ENCODE measurements at regions not wholly inside any gene's neighbourhood (a gene's known extent, or its start where the extent isn't known, plus 50 kb on each side); places are given as distances from the start of the nearest gene placed in this dataset.
"Not testable (repeated sequence)": the region's sequence is repeated elsewhere in the genome, so short reads cannot be mapped to it uniquely, and the experiment has no call there.

DNA sequence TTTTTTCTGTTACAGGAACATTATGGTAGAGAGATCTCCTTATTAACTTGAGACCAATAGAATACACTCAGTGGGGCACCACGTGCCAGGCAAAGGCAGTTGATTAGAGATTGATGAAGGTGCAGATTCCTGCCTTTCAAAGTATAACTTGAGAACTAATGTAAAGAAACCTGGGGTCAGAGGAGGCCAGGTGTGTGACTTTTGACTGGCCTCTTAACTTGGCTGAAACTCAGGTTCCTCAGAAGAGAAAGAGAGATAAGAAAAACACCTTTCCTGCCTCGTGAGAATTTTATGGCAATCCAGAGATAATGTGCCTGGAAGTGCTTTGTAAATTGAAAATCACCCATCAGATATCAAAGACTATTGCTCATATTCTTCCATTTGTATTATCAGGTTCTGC lies 110.7 kb upstream of the GZMB start:
- DNase-seq (ENCODE audit: low read depth in 3 of 3) = no peak

DNA sequence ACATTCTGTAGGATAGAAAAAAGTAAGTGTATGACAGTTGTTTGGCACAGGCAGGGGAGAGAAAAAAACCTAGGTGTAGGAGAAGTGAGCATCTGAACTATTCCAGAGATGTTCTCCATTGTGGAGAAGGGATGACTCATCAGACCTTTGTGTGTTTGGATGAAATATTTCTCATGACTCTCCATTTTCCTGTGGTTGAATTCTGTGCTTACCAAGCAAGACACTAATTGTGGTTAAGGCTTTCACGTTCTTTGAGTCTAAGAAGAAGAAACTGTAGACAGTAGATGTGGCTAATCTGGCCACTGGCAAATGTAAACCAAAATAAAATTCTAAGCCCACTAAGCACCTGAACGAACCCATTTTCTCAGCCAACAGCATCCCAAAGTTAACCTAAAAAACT lies 107.9 kb upstream of the GZMB start:
- no peak for DNase-seq (ENCODE audit: low read depth in 3 of 3)

DNA sequence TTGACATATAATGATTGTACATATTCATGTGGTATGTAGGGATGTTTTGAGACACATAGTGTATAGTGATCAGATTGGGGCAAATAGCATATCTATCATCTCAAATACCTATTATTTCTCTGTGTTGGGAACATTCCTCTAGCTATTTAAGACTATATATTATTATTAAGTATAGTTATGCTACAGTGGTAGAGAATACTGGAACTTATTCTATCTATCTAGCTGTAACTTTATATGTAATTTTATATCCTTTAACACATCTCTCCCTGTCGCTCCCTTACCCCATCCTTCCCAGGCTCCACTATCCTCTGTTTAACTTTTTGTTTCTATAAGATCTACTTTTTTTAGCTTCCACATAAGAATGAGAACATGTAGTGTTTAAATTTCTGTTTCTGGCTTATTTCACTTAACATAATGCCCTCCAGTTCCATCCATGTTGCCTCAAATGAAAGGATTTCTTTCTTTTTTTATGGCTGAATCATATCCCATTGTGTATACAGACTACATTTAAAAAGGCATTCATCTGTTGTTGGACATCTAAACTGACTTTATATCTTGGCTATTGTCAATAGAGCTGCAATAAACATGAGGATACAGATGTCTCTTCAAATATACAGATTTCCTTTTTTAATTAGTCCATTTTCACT lies 102.1 kb upstream of the GZMB start:
- DNase-seq (ENCODE audit: low read depth in 3 of 3) = no peak

DNA sequence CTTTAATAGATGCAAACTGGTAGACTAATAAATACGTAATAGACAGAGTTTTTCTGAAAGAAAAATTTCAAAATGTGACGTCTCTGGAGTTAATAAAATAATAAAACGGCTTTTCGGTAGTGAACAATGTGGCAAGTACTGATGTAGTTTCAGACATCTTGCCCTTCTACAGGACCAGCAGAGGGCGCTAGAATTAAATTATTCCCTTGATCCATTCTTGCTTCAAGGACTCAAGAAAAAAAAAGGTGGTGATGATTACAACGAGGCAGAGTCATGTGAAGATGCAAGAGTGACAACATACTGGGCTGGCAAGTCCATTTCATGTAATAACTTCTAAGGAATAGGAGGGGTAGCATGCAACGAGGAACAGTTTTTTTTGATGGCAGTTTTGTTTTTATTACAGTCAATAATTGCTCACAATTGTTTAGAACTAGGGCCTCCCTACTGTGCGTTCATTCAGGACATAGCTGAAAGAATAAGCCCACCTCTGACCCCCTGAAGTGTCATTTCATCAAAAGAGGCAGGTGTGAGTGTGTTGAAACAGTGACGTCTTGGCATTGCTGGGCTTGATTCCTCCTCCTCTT lies 101.0 kb upstream of the GZMB start:
- no peak for DNase-seq (ENCODE audit: low read depth in 3 of 3)

DNA sequence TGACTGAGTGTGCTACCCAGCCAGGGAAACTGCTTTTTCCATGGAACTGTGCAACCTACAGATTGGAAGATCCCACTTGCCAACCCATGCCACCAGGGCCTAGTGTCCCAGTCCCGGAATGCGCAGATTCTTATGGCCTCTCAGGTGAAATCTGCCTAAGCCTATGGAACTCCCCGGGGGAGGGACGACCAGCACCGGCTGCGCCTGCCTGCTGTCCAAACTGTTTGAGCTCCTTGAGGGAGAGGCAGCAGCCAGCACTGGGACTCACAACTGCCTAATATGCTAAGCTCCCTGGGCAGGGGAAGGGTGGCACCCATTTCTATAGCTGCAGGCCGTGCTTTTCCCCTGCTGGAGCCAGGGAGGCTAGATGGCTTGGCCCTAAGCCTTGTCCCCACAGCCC lies 92.5 kb upstream of the GZMB start:
- no peak for DNase-seq (ENCODE audit: low read depth in 3 of 3)

DNA sequence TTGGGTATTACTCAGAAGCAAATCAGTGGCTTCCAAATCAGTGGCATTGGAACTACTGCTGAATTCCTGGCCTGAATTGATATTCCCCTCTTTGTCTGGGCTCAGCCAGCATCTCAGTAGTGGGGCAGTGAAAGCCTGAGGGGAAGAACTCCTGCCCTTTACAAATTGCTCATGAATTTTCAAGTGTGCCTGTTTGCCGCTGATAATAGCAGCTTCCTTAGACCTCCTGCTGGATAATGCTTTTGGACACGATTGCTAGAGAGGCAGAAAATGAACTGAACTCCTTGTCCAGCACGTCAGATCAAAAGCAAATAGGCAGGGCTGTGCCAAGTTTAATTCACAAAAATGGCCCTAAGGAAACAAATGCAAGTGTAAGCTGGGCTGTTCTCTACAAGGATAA lies 91.3 kb upstream of the GZMB start:
- DNase-seq (ENCODE audit: low read depth in 3 of 3) = no peak

DNA sequence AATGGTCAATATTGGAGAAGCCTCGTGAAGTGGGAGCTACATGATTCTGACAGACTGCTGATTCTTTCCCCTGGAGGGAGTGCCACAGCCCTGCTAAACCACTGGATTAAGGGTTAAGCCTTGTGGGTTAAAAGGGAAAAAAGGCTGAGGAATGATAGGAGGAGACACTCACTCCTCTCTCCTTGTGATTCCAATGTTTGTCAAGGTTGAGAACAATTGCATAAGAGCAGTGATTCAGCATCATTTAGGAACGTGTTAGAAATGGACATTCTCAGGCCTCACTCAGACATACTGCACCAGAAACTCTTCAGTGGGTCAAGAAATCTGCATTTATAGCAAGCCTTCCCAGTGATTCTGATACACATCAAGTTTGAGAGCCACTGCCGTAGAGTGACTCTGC lies 87.8 kb upstream of the GZMB start:
- DNase-seq (ENCODE audit: low read depth in 3 of 3) = no peak

DNA sequence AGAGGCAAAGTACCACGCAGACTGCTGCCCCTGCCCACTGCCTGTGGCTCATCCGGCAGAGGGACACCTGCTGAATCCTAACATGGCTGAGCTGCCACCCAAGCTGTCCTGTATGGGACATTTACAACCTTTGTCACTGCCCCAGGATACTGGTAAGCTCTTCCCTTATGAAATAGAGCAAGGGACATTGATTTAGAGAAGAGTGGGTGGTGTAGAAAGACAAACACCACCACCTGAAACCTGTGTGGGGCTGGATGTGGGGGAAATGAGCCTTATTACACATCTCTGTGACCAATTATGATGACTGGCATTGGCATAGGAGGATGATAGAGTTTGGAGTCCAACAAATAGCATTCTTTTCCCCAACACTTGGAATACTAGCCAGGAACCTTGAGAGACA lies 81.2 kb upstream of the GZMB start:
- no peak for DNase-seq (ENCODE audit: low read depth in 3 of 3)

DNA sequence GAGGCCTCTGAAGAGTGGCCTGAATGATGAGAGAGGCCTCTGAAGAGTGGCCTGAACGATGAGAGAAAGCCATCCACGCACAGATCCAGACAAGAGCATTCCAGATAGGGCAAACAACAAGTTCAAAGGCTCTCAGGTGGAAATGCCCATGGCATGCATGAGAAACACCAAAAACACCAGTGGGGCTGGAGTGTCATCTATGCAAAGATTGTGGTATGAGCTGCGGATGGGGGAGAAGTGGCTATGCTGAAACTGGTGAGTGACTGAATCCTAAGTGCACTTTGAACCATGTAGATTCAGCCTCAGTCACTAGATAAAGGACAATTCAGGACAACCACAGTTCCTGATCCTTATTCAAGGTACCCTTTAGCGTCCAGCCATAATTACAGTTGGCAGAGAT lies 79.4 kb upstream of the GZMB start:
- DNase-seq (ENCODE audit: low read depth in 3 of 3) = no peak

DNA sequence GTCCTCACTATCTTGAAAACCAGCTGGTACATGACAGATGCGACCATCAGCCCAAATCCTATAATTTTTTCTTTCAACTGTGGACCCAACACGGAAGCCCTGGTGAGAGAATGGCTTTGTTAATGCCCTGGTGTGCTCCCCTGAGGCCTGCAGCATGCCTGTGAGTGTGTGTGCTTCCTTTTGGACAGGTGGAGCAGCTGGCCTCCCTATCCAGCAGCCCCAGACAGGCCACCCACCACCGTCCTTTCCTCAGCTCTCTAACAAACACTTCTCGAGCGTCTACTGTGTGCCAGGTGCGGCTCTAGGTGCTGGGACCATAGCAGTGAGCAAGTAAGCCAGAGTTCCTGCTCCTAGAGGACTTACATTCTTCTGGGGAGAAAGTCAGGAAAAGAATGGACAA lies 78.9 kb upstream of the GZMB start:
- DNase-seq (ENCODE audit: low read depth in 3 of 3) = no peak

DNA sequence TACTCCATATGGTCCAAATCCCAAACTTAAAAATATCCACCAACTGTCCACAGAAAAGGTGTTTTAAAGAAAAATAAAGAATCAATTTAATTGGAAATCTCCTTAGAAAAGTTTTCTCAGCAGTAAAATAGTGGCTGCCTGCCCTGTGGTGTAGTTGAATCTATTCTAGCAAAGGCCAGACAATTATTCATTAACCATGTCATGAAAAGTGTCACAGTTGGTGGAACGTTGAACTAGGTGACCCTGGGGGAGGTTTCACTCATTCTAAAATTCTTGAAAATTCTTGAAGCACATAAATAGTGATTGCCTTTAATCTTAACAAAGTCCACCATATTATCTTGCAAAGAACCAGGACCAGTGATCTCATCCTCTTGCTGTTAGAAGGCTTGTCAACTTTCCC lies 78.4 kb upstream of the GZMB start:
- no peak for DNase-seq (ENCODE audit: low read depth in 3 of 3)

DNA sequence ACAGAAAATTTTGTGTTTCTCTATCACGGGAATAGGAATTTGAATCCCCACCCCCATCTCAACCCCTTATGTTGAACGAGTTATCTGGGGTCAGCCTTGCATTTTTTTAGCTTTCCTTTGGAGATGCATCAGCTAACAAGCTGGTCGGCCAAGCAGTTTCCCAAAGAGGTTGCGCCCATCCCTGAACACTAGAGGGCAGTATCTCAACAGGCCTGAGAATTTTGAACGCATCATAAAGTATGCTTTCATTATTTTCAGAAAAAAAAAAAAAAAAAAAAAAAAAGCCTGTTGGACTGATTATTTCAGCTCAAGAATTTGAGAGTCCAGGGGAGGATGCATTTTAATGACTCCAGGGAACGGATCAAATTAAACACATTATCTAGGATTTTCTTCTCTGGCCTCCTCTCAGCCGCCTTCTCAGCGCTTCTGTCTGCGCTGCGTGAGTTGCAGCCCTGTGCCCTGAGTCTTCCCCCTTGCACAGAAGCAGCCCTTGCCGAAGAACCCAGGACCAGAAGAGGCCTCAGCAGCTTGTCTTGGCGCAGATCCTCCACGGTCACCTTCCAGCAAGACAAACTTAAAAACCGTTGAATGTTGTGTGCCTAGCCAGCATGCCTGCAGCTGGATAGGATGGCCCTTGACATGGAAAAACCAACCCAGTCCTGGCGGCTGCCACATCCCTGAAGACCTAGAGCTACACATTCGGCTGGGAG lies 76.6 kb upstream of the GZMB start:
- peak in 2 of 3 experiments; percentile 18 to 28 for DNase-seq (ENCODE audit: low read depth in 3 of 3)

DNA sequence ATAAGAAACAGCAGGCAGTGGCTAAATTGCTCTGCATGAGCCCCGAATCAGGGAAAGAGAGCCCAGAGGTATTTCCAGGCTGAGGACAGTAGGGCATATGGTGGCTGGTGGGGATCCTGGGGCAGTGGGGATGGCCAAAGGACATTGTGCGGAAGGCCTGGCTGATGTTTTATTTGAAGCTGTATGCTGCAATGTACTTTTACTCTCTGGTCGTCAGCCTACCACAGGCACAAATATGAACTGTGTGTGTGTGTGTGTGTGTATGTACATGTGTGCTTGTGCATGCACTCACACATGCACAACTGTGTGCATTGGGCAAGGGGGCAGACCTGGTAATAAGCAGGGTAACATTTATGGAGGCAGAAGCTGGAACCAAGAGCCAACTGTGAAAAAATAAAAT lies 74.7 kb upstream of the GZMB start:
- DNase-seq (ENCODE audit: low read depth in 3 of 3) = no peak

DNA sequence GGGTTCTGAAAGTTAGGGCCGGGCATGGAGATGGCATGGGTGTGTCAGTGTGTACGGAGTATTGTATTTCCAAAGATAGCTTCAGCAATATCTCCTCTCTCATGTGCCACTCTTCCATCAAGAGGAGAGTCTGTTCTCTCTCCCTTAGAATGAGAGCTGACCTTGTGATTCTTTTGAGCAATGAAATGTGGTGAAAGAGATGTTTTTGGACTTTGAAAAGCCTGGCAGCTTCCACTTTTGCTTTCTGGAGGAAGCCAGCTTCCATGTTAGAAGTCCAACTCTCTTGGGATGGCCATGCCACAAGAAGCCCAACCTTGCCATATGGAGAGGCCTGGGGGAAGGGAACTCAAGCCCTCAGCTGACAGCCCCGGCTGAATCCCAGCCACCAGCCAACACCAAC lies 72.4 kb upstream of the GZMB start:
- DNase-seq (ENCODE audit: low read depth in 3 of 3) = no peak

DNA sequence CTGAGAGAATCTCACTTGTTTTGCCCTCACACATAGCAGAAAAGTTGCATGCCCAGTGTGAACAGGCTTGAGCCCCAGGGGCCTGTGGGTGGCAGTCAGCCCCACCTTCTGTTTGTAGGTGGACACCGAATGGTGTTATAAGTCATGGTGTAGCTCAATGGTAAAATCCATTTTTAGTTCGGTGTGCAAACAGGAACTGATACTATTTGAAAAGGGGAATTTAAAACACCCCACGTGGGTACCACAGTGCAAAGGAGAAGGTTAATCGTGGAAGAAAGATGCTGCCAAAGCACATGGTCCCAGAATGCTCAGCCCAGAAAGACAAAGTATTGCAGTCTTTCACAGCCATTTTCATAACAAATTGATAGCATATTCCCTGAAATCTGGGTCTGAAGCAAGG lies 71.8 kb upstream of the GZMB start:
- no peak for DNase-seq (ENCODE audit: low read depth in 3 of 3)

DNA sequence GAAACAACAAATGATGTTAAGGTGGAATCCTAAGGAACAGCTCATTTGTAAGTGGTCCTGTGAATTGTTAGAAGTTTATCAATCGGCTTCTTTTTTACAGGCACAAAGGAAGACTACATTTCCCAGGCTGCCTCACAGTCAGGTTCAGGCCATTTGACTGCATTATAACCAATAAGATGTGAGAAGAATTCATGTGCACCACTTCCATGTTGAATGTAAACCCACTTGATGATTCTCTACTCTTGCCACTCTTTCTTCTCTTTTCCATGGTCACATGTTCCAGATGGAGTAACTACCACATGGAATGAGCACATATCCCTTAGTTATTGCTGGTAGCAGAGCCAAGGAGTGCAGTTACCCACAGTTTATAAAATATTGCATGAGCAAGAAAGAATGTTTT lies 67.1 kb upstream of the GZMB start:
- DNase-seq (ENCODE audit: low read depth in 3 of 3) = no peak

DNA sequence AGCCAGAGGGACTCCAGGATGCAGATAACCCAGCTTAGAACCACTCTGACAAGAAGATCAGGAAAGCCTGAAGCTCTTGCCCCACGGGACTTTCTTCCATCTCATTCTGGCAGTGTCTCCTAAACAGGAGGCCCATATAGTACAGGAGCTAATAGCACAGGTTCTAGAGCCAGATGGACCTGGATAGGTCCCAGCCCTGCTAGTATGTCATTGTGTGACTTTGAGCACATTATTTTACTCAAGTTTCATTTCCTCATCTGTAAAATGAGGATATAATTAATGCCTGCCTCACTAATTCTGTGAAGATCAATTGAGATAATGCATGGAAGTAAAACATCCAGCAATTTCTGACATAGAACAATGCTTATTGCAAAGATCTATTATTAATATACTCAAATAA lies 66.5 kb upstream of the GZMB start:
- no peak for DNase-seq (ENCODE audit: low read depth in 3 of 3)

DNA sequence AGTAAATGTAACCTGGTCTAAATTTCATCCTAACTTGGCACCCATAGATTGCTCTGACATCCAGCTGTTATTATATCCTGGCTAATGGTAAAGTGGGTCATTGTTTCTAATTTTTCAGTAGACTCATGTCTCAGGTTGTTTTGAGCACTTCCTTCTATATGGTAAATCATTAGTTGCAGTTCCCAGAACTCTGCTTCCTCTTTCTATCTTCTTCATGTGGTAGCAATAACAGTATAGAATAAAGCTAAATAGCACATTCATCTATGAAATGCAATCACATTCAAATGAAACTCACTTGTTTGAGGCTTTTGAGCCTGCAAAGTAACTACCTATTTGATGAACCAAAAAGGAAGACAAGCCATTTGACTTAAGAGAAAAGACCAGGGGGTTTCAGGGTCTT lies 65.1 kb upstream of the GZMB start:
- no peak for DNase-seq (ENCODE audit: low read depth in 3 of 3)

DNA sequence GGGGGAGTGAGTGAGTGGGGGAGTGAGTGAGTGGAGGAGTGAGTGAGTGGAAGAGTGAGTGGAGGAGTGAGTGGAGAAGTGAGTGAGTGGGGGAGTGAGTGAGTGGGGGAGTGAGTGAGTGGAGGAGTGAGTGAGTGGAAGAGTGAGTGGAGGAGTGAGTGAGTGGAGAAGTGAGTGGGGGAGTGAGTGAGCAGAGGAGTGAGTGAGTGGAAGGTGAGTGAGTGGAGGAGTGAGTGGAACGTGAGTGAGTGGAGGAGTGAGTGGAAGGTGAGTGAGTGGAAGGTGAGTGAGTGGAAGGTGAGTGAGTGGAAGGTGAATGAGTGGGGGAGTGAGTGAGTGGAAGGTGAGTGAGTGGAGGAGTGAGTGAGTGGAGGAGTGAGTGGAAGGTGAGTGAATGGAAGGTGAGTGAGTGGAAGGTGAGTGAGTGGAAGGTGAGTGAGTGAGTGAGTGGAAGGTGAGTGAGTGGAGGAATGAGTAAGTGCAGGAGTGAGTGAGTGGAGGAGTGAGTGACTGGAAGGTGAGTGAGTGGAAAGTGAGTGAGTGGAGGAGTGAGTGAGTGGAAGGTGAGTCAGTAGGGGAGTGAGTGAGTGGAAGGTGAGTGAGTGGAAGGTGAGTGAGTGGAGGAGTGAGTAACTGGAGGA lies 62.4 kb upstream of the GZMB start:
- not testable (repeated sequence) for DNase-seq (ENCODE audit: low read depth in 3 of 3)

DNA sequence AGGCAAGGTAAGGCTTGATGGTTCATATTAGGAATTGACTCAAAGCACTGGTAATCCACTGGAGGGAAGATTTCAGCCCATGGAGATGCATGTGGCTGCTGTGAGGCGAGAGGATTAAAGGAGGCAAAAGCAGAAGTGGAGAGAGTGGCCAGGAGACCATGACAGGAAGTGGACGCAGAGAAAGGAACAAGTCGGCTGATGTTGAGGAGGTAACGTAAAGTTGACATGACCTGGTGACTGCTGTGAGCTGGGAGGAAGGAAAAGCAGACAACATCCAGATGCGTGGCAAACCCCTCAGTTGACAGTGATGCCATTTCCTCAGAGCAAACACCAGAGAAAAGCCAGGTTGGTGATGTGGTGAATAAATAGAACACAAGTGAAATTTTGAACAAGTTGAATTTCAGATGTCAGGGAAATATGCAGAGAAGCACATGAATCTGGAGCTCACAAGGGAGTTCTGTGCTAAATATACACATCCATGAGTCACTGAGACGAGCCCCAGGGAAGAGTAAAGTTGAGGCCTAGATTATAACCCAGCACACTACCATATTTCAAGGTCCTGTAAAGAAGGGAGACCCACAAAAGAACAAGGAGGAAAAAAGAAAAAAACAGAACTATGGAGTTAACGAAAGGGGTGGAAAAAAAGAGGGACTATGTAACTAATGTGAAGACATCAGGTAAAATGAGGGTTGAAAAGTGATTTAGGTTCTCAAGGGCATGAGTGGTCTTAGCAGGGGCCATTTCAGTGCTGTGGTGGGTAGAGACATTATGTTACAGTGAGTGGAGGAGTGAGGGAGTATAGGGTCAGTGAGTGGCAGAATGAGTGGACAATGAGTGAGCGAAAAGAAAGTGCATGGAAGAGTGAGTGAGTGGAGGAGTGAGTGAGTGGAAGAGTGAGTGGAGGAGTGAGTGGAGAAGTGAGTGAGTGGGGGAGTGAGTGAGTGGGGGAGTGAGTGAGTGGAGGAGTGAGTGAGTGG lies 61.6 kb upstream of the GZMB start:
- no peak for DNase-seq (ENCODE audit: low read depth in 3 of 3)

DNA sequence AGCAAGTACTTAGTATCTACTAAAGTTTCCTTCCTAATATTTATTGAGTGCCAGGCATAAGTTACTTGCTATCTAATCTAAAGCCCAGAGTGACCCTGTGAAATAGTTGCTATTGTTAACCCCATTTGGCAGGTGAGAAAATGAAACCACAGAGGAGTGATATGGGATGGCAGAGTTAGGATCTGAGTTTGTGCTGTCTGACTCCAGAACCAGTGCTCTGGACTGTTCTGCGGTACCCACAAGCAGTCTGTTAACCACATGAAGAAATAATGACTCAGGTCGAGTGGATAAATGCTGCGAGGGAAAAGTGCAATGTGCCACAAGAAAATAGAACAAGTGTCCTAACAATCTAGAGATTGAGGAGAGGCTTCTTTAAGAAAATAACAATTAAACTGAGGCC lies 60.7 kb upstream of the GZMB start:
- DNase-seq (ENCODE audit: low read depth in 3 of 3) = no peak

DNA sequence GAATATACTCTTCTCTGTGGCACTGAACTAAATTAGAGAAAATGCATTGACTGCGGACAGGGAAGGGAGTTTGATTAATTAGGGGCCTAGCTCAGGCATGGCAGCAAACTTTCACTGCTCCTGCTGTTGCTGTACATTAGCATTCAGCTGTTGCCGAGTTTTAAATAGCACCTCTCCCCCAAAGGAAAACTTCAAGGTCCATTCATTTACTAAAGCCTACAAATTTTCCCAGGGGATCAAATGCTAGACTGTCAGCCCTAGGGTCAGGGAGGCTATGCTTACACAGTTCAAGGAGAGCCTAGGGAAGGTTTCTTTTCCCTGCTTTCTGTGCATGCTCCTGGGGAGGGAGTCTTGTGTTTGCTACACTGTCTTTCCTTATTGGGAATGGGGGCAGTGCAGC lies 60.0 kb upstream of the GZMB start:
- no peak for DNase-seq (ENCODE audit: low read depth in 3 of 3)

All from stimulated activated CD4-positive, alpha-beta T cell treated with anti-CD3 and anti-CD28 coated beads, TNF-alpha, amount 100 ng/mL, for 4 hours (primary cell).